CD4-positive, alpha-beta T cell treated with Interleukin-10 for 1 hour (primary cell): ENCODE measurements at regions not wholly inside any gene's neighbourhood (a gene's known extent, or its start where the extent isn't known, plus 50 kb on each side); places are given as distances from the start of the nearest gene placed in this dataset.

Source experiments
- DNase-seq: peaks from one replicate; pipeline ENCODE4 v3.0.0-alpha.2; 2020

DNA sequence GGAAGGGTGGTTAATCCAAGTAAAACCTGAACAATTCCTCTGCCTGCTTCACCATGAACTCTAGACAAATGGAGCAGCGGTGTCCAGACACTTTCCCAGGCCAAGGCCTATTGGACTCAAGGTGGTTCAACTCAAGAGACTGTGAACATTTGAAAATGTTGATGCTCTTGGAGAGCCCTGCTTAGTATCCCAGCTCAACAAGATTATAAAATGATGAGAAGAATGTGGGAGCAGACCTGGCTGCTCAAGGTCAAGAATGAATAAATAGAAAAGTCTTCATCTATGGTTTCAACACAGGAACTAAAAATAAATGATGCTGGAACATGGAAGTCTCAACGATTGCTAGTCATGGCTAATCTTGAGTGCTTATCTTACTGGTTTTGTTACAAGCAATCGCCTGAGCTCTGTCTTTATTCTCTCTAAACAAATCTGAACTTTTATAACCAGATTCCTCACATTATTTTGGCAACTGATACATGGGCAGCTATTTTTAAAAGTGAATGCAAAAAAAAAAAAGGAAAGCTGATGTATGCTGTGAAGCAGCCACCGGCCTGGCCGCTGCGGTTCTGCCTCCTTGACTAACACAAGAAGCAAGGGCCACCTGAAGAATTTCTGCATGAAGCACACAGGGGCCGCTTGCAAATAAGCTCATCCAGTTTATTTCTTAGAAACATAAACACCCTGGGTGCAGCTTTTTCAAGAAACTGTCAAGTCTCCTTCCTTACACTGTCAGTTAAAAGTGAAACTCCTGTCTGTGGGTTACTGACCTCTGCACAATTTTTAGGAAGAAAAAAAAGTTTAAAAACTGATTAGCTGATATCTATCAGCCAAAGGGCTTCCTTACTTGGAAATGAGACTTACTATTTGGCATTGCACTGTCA, 120.1 kb upstream of the ARHGEF3 start:
- peak; percentile 42 for DNase-seq

DNA sequence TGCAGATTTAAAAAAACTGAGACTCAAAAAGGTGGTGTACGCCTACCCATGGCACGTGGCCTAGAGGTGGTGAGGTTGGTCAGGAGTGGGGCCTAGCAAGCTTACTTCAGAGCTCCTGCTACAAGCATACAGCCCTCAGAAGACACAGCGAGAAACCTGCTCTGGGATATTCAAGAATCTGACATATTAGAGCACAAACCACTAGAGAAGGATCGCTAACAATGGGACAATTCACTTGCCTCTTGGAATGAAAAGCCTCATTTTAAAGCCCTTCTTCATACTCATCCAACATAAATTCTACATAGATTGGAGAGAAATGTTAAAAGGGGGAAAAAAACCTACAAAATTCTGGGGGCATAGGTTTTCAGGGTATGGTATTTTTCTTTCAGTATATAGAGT, 118.0 kb upstream of the ARHGEF3 start:
- DNase-seq, result no peak

- peak; percentile 38 for DNase-seq
Observed at GRCh38 chr3:56919137-56919796, 117.5 kb upstream of the ARHGEF3 start.

- peak; percentile 26 for DNase-seq
Observed at GRCh38 chr3:56918111-56918568, 116.4 kb upstream of the ARHGEF3 start.

DNA sequence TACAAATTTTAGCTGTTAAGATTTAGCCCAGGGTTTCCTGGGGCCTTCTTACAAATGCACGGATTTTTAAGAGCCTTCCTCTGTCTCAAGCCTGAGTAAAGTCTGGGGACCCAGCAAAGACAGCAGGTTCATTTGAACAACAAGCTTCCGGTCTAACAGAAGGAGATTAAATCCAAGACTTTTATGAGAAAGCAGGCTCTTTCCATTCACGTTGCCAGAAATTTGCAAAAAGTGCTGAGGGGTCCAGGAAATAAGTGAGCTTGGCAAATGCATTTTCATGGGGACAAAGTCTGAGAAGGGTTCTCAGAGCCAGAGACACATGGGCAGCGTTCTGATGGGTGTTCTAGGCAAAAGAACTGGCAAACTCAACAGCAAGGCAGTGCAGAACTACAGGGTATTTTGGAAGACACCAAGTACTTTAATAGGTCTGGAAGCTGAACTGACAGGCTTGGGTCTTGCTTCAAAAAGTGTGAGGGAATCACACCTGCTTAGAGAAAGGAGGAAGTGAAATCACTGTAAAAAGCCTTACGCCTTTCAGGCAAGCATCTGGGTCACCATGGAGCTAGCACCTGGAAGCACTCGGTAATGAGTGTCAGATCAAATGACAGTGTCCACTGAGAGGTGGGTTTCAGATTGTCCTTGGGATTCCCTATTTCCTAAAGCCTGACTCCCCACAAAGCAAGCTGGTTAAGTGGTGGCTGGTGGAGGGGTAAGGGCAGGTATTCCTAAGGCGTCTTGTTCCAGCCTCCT, 115.8 kb upstream of the ARHGEF3 start:
- DNase-seq, result peak; percentile 39

- peak; percentile 16 for DNase-seq
Observed at GRCh38 chr3:56916716-56917360, 115.1 kb upstream of the ARHGEF3 start.

DNA sequence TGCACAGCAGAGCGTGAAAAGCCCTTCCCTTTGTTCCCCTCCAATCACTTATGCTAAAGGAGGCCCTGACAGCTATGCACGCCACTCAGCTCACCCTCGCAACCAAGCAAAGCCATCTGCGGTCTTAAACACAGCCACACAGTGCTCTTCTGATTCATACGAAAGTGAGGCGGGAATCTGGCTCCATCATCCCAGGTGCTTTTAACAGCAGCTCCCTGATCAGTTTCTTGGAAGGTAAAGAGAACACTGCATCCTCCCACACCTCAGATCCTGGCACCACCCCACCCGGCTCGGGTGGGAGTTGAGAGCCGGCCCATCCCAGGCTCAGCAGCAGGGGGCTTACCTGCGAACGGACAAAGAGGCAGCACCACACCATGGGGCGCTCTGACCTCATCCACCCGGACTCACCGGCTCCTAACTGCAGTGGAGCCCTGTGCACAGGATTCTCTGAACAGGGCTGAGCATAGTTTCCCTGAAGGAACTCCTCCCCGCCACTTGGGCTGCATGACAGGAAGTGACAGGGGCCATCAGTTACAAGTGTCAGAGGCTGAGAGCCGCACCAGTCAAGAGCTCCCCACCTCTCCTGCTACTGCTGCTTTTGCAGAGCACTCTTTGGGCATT, 114.3 kb upstream of the ARHGEF3 start:
- peak; percentile 82 for DNase-seq

- no peak for DNase-seq
Observed at GRCh38 chr3:56914646-56915045, 112.9 kb upstream of the ARHGEF3 start.

- no peak for DNase-seq
Observed at GRCh38 chr3:56911363-56911762, 109.6 kb upstream of the ARHGEF3 start.

GRCh38 chr3:56909349-56909748, 107.6 kb upstream of the ARHGEF3 start:
- no peak for DNase-seq

DNA sequence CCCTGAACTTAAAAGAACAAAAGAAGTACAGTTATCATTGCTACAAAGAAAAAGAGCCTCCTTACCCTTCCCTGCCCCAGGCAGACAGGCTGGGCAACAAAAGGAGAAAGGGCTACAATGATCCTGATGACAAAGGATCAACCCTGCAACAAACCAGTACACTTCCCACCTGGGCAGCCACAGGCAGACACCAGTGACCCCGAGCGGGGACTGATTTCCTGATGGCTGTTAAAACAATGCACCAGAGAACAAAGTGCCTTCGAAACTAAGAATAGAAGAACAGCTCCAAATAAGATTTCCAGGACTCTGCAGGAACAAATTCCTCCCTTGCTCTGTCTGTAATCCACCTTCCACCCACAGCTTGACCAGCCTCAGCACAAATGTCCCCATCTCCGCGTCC, 106.3 kb upstream of the ARHGEF3 start:
- no peak for DNase-seq

- no peak for DNase-seq
Observed at GRCh38 chr3:56904552-56905215, 102.9 kb upstream of the ARHGEF3 start.

DNA sequence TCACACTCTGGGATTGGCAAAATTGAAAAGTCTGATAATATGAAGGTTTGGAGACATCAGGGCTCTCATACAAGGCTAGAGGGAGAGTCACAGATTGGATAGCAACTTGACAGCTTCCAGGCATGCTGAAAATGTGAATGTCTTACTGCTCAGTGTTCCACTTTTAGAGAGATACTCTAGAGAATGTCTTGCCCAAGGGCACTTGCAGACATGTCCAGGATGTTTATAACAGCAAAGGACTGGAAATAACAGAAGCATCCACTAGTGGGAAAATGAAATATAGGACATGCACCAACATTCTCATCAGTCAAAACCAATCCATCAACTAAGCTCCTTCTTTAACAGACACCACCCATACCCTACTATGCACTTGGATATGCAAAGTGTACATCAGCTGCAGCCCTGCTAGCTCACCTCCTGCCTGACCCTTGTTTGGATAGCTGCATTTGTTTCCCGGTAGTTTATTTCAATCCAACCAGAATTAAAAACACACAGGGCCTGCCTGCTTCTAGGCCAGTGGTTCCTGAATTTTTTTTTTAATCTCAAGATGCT, 101.6 kb upstream of the ARHGEF3 start:
- no peak for DNase-seq

- no peak for DNase-seq
Observed at GRCh38 chr3:56902468-56903160, 100.9 kb upstream of the ARHGEF3 start.

DNA sequence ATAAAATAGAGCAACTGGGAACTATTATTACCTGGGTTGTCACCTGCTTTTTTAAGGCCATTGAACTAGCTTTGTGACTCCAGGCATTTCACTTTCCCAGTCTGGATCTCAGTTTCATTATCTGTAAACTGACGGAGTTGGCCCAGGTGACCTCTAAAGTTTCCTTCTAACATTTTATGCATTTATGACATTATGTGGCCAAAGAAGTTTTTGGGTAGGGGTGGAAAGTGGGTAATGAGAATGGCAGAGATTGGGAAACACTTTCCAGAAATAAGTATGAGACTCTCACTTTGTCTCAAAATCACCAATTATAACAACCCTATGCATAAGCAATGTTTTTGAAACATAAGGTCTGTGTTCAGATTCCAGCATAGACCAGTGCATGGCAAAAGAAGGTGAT, 99.1 kb upstream of the ARHGEF3 start:
- no peak for DNase-seq

DNA sequence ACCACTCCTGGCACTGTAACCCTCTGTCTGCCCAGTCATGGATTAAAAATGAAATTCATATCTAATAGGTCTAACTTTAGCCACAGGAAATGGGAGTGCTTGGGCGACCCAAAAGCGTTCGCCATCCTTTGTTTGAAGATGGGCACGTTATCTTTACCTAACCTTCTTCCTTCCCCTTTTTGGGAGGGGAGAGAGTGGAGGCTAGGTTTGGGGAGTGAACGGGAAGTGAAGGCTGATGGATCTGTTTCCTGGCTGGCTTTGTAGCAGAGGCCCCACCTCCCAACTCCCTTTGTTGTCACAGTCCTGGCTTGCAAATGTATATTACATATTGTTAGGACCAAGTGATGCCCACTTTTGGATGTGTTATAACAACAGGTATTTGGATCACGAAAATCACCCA, 98.1 kb upstream of the ARHGEF3 start:
- DNase-seq, result no peak

GRCh38 chr3:56899078-56899477, 97.3 kb upstream of the ARHGEF3 start:
- no peak for DNase-seq

GRCh38 chr3:56896357-56896756, 94.6 kb upstream of the ARHGEF3 start:
- no peak for DNase-seq

DNA sequence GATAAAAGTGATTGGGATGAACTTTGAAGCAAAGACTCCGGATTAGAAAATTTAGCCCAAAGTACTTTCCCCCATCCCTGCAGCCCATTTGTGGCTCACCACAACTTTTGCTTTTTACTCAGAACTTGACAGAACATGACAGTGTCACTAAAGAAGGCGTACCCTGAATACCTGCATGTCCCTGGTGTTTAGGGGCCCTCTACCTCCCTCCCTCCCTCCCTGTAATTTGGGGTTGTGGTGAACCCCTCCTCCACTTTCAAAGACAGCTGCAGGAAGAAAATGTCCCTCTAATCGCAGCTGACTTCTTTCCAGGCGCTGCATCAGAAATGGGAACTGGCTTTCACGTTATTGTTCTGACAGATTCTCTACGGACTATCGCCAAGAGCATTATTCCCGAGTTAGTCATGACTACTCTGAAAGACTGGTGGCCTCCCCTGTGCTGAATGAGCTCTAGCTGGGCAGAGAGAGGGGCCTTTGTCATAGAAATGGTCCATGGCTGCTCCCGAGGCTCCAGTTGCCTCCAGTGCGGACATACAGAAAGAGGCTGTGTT, 93.2 kb upstream of the ARHGEF3 start:
- DNase-seq, result peak; percentile 38

- peak; percentile 49 for DNase-seq
Observed at GRCh38 chr3:56890448-56891091, 88.8 kb upstream of the ARHGEF3 start.
